Astrocyte of the cerebellum (primary cell): ENCODE measurements at regions not wholly inside any gene's neighbourhood (a gene's known extent, or its start where the extent isn't known, plus 50 kb on each side); places are given as distances from the start of the nearest gene placed in this dataset.
"Not testable (repeated sequence)": the region's sequence is repeated elsewhere in the genome, so short reads cannot be mapped to it uniquely, and the experiment has no call there.

Experiments used
- DNase-seq: peaks from one replicate; pipeline ENCODE4 v3.0.0-alpha.2; 2011; ENCODE audit warnings: low read depth
- H3K4me3 ChIP-seq: 2 replicates; pipeline ENCODE4 v1.5.1; 2011; ENCODE audit warnings: mild to moderate bottlenecking, low read depth, low read length, moderate library complexity
- CTCF ChIP-seq: IDR thresholded peaks from 2 replicates; pipeline ENCODE4 v1.5.1; 2012; ENCODE audit warnings: low read length, low read depth, moderate library complexity, mild to moderate bottlenecking; ENCODE audit errors: missing control alignments
- in situ Hi-C: cut with HindIII; loops from 2 replicates; pipeline ENCODE4 v1.10.0; 2017; ENCODE audit warnings: low sequenced_read_pairs

GRCh38 chr3:145326666-145327065 is 834.3 kb downstream of the PLOD2 start:
- in situ Hi-C loops = no loop called here
- no peak for TF ChIP-seq CTCF
- no peak overlapping the region for H3K4me3 ChIP-seq
- no peak for DNase-seq

- in situ Hi-C loops, DNase-seq, H3K4me3 ChIP-seq: not testable (repeated sequence)
These were observed 827.6 kb downstream of the PLOD2 start for GRCh38 chr3:145333427-145333826.

- no peak for TF ChIP-seq CTCF
- in situ Hi-C loops = no loop called here
- no peak overlapping the region for H3K4me3 ChIP-seq
- DNase-seq = no peak
These were observed 827.1 kb downstream of the PLOD2 start for GRCh38 chr3:145333931-145334330.

- H3K4me3 ChIP-seq = no peak overlapping the region
- no peak for TF ChIP-seq CTCF
- in situ Hi-C loops = no loop called here
- DNase-seq = peak; percentile 4
These were observed 805.8 kb downstream of the PLOD2 start for GRCh38 chr3:145355206-145355605.

GRCh38 chr3:145357453-145357852 is 803.5 kb downstream of the PLOD2 start:
- DNase-seq = no peak
- H3K4me3 ChIP-seq = no peak overlapping the region
- in situ Hi-C loops = no loop called here
- no peak for TF ChIP-seq CTCF

- no peak for DNase-seq
- TF ChIP-seq CTCF = no peak
These were observed 801.9 kb downstream of the PLOD2 start for GRCh38 chr3:145359040-145359439.

GRCh38 chr3:145368748-145369147 is 792.2 kb downstream of the PLOD2 start:
- no peak for TF ChIP-seq CTCF
- no peak overlapping the region for H3K4me3 ChIP-seq
- DNase-seq = no peak
- in situ Hi-C loops = no loop called here

More at GRCh38 chr3:145359040-145359439, 801.9 kb downstream of the PLOD2 start:
- no peak overlapping the region for H3K4me3 ChIP-seq
- in situ Hi-C loops = no loop called here
